HG03135 (cell line): ENCODE measurements at regions not wholly inside any gene's neighbourhood (a gene's known extent, or its start where the extent isn't known, plus 50 kb on each side); places are given as distances from the start of the nearest gene placed in this dataset.
"Not testable (repeated sequence)": the region's sequence is repeated elsewhere in the genome, so short reads cannot be mapped to it uniquely, and the experiment has no call there.

Experiments
- ATAC-seq: cut with Tn5 transposase; IDR thresholded peaks from one replicate; pipeline ENCODE4 v1.9.1; 2021; ENCODE audit warnings: mild to moderate bottlenecking, moderate library complexity; ENCODE audit not compliant: unreplicated experiment

DNA sequence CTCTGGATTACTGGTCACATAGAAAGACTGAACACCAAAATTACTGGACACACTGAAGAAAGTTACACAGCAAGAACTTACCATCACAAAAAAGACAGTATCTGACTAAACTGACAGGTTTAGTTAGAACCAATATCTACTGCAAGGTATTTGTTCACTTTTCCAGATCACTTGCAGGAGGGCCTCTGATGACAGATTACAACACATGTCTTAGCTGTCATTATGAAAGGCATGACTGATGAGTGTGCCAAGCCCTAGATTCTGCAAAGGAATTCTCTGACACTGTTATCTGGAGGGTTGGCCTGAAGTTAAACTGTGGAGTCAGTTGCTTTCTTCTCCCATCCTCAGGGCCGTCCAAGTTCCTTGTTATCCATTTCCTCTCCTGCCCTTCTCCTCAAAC lies 242.7 kb downstream of the KIF20B start:
- ATAC-seq, result no peak

DNA sequence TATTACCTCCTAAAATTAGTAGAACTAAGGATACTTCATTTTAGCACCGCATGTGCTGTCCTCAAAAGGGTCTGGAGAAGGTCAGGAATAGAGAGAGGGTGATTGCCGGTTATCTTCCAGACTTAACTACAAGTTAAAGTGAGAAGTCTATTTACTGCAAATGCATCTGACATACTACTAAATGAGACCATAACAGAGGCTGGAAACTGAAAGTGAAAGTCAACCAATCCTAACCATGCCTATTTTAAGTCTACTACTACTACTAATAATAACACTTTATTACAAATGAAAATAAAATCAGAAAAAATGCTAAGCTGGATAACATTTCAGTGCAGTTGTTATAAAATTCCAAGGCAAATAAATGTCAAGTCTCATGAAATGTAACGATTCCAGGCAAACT lies 244.7 kb downstream of the KIF20B start:
- ATAC-seq, result no peak

GRCh38 chr10:89949496-89949895 lies 248.1 kb downstream of the KIF20B start:
- ATAC-seq, result no peak

GRCh38 chr10:89952325-89952724 lies 250.9 kb downstream of the KIF20B start:
- ATAC-seq, result no peak

- ATAC-seq, result no peak
These were observed 251.4 kb downstream of the KIF20B start for GRCh38 chr10:89952751-89953150.

GRCh38 chr10:89954061-89954460 lies 252.7 kb downstream of the KIF20B start:
- ATAC-seq, result no peak

- ATAC-seq, result no peak
These were observed 253.6 kb downstream of the KIF20B start for GRCh38 chr10:89954787-89955566.

DNA sequence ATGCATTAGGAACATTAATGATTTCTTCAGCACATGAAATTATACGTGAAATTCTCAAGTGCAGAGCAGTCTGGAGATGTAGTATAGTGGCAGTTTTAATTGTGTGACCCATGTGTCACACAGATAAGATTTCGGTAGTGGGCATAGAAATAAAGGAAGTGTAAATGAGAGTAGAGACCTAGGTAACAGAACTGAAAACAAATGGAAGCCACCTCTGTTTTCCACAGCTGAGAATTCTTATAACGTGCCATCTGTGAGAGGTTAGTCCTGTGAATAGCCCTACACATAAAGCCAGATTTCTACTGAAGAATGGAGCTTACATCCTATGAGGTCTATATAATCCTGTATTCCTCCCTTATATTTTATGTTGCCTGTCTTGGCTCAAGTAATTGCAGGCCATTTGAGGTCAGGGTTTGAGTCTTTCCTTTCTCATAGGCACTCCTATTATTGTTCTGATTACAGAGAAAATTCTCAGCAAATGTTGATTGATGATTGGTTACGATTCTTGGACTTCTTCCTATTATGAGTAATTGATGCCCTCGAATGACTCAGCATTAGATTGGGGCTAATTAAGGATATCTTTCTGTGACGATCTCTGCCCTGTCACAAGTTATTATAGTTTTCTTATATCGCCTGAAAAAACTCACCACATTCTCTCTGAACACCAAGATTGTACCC lies 258.2 kb downstream of the KIF20B start:
- ATAC-seq, result no peak

- no peak for ATAC-seq
These were observed 262.2 kb downstream of the KIF20B start for GRCh38 chr10:89963451-89964102.

DNA sequence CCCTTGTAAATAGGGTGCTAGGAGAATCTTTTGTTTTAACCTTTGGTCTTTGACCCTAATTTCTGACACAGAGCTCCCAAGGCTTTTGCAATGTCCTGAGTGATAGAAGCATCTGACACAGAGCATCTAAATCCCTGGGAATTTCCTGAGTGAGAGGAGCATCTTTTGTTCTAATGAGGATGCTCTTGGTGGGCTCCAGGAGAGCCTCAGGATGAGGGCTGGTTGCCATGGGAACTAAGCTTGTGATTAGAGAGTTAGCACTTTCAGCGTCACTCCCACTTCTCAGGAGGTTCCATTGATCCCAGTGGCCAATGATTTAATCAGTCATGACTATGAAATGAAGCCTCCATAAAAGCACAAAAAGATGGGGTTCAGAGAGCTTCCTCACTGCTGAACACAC lies 264.8 kb downstream of the KIF20B start:
- no peak for ATAC-seq

DNA sequence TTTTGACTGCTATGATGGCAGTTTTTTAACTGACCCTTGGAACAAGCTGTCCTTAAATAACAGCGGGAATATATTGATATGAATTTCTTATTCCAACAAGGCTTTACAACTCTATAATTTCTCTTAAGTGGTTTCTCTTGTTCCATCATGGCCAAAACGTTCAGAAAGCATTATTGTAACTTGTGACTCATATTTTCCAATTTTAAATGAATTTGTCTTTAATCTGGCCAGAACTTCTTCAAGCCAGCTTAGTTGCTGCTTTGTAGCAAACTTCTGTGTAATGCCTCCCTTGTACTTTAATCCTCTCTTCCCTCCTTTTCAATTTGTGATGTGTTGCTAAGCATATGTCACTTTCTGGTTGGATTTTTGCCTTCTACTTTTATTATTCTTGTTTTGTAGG lies 271.9 kb downstream of the KIF20B start:
- no peak for ATAC-seq

GRCh38 chr10:89975071-89975470 lies 273.7 kb downstream of the KIF20B start:
- no peak for ATAC-seq

DNA sequence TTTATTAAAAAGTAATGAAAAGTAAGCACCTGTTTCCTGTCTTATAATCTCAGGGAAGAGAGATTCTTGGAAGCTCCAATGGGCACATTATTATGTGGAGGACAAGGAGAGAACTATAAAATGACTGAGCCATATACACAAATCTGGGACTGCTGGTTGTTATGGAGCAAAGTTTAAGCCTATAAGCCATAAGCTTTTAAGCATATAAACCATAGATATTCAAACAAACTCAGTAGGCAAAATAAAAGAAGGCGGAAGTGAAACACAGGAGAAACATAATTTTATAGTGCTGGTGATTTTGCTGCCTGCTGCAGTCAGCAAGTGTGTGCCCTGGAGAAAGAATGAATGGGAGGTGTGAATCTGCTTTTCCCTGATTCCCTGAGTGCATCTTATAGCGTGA lies 274.4 kb downstream of the KIF20B start:
- no peak for ATAC-seq

DNA sequence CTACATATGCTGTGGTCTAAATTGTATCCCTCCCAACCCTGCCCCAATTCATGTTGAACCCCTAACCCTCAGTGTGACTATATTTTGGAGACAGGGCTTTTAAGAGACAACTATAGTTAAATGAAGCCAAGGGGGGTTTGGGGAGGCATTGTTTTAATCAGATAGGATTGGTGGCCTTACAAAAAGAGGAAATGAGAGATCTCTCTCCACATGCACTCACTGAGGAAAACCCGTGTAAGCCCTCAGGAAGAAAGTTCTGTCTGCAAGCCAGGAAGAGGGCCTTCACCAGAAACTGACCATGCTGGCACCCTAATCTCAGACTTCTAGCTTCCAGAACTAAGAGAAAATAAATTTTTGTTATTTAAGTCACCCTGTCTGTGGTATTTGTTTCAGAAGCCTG lies 276.7 kb downstream of the KIF20B start:
- ATAC-seq, result no peak

GRCh38 chr10:89979726-89980125 lies 278.3 kb downstream of the KIF20B start:
- ATAC-seq, result no peak

GRCh38 chr10:89980166-89980565 lies 278.8 kb downstream of the KIF20B start:
- no peak for ATAC-seq

GRCh38 chr10:89981891-89982290 lies 280.5 kb downstream of the KIF20B start:
- no peak for ATAC-seq

DNA sequence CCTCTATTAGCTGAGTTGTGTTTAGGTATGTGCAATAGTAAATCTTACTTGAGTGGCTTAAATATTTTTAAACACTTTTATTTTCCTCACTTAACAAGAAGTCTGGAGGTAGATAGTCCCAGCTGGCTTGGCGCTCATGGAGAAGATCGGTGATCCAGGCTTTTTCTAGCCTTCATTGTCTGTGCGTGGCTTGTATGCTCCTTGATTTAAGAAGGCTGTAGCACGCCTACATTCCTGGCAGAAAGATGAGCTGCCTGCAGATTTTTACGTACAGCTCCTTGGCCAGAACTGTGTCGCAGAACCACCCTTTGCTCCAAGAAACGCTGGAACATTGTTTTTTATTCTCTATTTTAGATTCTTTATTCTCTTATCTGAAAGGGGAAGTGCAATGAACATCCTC lies 284.1 kb downstream of the KIF20B start:
- ATAC-seq, result no peak

DNA sequence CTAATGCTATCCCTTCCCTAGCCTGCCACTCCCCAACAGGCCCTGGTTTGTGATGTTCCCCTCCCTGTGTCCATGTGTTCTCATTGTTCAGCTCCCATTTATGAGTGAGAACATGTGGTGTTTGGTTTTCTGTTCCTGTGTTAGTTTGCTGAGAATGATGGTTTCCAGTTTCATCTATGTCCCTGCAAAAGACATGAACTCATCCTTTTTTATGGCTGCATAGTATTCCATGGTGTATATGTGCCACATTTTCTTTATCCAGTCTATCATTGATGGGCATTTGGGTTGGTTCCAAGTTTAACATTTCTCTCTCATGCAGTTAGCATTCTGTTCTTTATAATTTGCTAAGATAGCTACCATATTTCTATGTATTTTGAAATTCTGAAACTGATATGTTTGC lies 287.0 kb downstream of the KIF20B start:
- not testable (repeated sequence) for ATAC-seq

DNA sequence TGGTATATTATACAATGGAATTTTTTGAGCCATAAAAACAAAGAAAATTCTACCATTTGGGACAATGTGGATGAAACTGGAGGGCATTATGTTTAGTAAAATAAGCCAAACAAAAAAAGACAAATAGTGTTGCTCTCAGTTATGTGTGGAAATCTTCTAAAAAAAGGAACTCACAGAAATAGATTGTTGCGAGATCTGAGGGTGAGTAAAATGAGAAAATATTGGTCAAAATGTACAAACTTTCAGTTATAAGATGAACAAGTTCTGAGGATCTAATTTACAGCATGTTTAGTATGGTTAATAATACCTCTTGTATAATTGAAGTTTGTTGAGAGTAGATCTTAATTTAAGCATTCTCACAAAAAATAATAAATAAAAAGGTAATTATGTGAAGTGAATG lies 291.2 kb downstream of the KIF20B start:
- no peak for ATAC-seq

DNA sequence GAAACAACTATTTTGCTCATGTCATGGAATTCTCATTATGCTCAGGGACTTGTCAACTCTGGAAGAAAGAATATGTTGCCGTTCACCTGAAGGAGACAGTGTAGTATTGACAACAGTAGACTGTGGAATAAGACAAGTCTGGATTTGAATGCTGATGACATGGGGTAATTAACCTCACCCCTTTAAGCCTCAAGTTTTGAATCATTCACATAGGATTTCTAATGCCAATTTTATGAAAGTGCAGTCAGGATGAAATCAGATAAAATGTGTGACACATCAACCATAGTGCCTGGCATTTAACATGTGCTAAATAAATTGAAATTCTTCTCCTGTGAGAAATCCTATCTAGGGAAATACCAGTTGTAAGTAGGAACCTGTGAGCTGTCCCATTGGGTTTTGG lies 305.8 kb downstream of the KIF20B start:
- no peak for ATAC-seq

GRCh38 chr10:90011281-90011680 lies 309.9 kb downstream of the KIF20B start:
- not testable (repeated sequence) for ATAC-seq
